GM19397 (cell line): ENCODE measurements at regions not wholly inside any gene's neighbourhood (a gene's known extent, or its start where the extent isn't known, plus 50 kb on each side); places are given as distances from the start of the nearest gene placed in this dataset.

Source experiments
- ATAC-seq: cut with Tn5 transposase; IDR thresholded peaks from one replicate; pipeline ENCODE4 v1.9.1; 2021; ENCODE audit warnings: mild to moderate bottlenecking, moderate library complexity; ENCODE audit not compliant: unreplicated experiment

DNA sequence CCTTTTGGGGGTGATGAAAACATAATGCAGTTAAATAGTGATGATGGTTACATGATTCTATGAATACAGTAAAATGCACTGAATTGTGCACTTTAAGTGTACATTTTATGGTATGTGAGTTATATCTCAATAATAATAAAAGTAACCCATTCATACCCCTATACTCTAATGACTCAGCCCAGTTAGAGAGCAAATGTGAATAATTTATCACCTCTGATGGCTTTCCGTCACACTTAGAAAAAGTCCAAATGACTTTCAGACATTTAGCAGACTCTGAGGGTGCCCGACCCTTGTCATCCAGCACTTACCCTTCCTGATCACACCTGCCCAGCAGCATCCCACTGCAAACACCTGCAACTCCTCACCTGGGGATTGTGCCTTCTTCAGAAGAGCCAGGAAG, 148.1 kb upstream of the MAF start:
- no peak for ATAC-seq

DNA sequence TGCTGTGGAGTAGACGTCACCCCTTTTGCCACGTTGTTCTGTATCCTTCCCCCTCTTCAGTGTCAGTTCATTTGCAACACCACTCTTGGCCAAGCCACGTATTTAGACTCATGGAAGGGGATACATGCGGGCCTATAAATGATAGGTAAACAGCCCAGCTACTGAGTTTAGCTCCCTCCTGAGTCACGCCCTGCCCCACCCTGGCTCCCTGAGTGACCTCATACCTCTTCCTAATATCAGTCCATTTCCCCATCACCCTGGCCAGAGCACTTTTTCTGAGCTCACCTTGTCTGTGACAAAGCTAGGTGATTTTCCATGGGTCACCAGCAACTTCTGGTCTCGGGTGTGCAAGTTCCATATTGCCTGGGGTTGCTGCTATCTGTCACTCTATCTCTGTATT, 147.2 kb upstream of the MAF start:
- ATAC-seq: no peak

DNA sequence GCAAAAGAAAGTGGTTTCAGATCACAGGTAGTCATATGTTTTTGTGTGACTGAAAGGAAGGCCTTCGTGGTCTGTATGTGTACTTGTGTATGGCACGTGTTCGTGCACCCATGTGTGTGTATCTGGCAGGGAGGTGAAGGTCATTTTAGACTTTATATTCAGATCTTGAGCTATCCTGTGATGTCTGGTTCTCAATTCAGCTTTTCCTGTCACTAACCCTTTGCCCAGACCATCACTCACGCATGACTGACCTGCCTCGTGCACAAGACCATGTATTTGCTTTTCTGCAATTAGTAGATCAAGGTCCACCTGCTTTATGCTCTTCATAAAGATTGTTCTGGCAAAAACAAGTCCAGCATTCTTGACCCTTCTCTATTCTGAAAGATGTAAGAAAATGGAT, 139.7 kb upstream of the MAF start:
- ATAC-seq: no peak

DNA sequence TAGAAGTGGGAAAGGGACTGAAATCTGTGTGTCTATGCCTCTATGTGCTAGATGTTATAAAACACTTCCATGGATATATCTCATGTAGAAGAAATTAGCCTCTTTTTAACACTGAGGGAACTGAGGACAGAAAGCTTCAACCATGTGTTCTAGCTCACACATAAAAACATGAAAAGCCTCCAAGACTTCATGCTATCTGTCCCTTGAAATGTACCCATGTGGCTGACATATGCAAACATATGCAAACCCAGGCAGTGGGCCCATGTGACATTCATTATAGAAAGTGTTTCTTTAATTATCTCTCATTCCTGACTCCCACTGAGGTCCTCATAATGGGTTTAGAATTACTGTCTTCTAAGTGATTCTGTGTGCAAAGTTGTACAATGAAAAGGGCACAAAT, 134.7 kb upstream of the MAF start:
- no peak for ATAC-seq

DNA sequence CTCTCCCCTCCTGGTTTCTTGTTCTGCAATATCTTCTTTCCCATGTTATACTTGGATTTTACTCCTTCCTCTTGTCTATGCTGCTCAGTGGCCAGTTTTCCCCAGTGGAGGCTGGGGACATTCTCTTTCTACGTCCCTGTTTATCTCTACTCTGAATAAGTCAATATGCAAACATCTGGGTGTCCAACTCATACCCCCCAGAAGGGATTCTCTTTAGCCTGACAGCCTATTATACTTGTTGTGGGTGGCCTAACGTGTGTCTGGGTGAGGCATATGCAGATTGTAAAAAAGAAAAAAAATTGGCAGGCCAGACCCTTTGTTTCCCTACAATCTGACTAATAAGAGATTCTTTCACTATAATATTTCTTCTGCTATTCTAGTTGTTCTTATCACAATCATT, 134.2 kb upstream of the MAF start:
- ATAC-seq: no peak

DNA sequence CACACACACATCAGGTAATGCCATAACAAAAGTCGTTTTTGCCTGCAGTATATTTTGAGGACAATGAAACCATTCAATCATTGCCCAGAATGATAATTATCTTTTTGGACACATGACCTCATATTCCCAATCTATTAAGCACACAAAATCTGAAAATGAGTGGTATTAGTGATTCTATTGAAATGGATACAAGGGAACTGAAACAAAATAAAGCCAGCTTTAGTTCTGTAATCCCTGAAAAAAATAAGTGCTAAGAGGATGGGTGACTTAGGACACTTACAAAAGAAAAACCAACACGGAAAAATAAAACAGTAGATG, 128.3 kb upstream of the MAF start:
- no peak for ATAC-seq

DNA sequence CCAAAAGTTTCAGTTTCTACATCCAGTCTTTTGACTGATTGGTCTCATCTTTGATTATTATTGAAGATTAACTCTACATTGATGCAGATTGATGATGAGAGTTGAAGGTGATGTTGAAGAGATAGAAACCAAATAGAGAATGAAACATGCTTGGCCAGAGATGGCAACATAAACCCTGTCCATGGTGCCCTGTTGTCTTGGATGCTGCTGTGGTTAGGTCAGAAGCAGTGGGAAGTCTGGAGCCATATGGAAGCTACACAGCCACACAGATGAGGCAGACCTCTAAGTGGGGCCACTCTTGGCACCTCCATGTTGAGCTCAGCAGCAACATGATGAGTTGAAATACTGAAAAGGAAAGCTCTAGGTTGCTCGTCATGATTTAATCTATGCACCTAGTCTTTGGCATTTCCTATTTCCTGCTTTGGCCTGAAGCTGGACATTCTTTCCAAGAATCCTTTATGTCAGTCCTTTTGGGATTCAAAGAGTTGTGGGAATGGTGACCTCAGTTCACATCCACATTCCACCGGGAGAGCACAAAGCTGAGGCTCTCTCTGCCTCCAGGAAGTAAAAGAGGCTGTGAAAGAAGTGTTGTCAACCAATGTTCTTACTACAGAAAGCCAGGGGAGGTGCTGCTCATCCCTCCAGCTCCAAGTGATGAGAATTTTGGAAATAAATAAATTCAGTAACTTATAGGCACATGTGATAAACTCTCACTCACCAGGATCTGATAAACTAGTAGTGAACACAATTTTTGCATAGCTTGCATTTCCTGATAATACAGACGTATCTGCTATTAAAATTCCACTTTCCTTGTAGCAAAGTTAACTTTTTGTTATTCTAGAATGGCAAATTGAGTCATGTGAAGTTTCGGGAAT, 127.7 kb upstream of the MAF start:
- ATAC-seq: no peak

DNA sequence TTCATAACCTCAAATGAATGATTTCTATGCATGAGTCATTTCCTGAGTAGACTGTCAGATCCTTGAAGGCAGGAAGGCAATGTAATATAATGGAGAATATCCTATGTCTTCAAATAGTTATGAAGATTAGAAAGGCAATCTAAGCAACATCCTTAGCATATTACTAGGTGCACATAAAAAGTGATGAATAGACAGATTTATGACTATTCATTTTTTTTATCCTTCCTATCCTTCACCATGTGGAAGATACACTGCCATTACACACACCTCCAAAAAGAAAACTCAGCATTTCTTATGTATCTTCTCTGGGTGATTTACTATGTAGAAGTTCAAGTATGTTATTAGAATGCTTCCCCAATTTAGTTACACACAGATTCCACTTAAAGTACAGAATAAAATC, 126.4 kb upstream of the MAF start:
- ATAC-seq: no peak

DNA sequence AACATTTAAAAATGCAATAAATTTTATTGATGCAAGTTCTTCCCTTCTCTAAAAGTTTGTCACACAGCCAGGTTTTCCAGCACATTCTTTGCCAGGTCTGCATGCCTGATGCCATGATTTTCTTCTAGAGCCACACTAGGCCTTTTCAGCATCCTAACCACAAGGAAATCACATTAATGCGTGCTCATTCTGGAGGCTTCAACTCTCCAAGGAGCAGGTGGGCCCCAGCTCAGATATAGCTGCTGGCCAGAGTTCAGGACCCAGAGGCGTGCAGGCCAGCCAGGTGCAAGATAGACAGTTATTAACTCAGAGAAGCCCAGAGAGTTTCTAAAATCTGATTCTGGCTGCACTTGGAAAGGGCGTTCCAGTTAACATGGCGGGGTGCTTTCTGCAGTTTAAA, 124.5 kb upstream of the MAF start:
- no peak for ATAC-seq

DNA sequence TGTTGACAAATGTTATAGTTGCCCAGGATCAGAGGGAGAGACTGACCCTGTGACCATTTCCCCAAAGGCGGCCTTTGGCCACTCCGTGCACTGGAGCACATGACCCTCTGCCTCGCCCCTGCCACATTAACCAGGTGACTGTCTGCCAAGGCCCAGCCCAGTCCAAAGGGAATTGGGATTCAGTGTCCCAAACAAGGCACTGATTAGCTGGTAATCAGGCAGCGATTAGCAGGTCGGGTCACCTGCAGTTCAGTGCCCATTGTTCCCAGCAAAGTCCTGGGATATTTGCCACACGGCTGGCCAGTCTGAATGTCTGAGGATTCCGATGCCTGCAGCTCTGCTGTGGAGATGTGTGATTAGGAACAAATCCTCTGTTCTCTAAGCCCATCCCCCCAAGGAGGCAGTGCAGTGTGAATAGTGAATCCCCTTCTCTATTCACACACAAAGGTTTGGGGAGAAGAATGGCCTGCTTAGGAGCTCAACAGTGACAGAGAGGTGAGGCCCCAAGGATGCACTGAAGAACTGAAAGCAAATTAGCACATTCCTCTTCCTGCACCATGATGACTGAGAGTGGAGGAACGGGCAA, 123.1 kb upstream of the MAF start:
- no peak for ATAC-seq

DNA sequence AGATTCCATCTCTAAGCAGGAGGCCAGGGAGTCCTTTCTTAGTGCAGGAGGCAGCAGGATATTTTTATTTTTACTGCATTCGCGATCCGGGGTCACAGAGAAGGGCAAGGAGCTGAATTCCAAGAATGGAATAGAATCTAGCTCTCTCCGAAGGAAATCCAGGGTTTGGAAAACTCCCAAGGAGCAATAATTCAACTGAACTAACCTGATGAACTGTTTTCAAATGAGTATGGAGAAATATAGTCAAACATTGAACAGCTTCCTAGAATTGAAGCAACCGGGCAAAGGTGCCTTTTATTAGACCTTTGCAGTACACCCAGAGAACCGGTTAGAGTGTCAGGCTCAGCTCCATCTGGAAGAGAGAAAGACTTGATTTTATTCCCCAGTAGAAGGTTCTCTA, 120.7 kb upstream of the MAF start:
- ATAC-seq: no peak

DNA sequence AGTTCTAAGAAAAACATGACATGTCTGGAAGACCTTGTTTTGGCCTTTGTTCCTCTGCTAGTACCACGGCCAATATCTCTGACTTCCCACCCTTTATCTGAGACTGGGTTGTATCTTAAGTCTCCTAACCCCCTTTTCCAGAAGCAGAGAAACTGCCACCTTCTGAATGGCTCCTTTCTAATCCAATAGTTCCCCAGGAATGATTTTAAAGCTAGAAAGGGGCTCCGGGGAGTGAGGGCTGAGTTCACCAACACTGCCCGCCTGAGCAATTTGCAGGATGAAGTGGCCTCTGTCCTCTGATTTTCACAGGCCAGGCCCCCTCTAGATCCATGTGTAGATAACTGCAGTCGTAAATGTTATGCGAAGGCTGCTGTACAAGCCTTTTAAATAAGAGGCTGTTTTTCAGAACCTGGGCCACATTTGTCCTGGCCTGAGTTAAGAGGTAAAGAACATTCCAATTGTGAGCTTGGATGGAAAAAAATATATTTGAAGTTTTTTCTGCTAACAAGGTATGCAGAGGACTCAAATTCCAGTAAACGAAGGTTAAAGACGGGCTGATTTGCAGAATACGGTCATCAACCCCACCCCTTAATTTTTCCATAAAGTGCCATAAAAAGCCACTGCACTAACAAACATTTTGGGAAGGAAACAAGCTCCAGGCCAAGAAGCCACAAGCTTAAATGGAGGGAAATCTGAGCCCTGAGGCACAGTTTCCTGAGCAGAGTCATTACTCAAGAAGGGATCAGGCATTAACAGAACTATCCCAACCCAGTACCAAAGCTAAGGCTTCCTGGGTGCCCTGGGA, 117.0 kb upstream of the MAF start:
- no peak for ATAC-seq

DNA sequence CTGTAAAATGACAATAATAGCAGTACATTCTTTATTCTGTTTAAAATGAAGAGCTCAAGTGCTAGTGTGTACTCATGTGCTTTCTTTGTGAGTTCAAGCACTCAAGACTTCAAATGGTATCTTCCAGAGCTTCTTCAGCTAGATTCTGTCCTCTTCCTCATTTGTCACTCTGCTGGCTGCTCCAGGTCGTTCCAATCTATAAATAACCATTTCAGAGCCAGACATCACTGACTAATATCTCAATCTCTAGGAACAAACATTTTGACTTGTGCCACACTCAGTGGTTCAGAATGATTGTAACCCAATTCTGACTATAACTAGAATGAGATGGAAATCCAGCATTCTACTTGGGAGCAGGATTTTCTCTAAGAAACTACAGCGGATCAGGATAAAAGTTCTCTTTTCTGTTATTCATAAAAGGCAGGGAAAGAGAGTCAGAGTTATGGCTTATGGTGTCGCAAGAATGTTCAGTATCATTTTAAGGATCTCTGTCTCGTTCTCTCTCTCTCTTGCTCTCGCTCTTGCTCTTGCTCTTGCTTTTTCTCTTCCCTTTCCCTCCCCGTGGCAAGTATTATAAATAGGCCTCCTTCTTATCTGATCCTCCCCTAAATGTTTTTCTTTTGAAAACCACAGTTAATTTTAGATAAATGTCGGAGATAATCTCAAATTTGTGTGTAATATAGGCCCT, 116.3 kb upstream of the MAF start:
- ATAC-seq: no peak

DNA sequence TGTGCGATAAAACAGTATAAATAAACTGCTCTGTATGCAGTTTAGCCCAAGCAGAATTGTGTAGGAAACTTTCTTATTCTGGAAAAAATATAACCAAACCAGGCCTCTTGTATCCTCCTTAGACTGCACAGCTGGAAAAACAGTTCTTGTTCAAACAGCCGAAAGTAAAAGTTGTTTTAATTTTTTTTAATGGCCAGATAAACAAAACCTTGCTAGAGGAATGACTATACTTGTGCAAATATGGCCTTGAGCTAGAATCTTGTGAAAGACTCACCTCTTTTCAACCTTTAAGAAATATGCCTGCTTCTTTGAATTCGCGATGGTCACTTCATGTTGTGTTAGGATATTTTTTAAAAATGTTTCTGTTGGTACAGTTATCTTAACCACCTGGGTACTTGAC, 114.5 kb upstream of the MAF start:
- ATAC-seq: no peak

DNA sequence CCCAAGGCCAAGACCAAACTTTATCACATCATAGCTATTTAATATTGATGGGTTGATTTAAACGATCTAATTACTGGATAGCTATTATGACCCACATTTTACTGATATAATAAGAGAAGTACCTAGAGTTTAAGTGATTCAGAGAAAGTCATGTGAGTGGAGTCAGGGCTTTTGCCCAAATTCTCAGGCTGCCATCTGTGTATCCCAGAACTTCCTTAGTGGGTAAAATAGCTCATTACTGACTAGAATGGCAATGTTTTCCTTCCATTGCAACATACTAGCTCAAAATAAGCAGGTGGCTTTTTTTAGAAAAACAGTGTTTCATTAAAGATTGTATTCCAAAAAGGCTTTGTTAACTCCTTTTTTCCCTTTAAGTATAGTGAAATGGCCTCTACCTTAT, 113.9 kb upstream of the MAF start:
- ATAC-seq: no peak

DNA sequence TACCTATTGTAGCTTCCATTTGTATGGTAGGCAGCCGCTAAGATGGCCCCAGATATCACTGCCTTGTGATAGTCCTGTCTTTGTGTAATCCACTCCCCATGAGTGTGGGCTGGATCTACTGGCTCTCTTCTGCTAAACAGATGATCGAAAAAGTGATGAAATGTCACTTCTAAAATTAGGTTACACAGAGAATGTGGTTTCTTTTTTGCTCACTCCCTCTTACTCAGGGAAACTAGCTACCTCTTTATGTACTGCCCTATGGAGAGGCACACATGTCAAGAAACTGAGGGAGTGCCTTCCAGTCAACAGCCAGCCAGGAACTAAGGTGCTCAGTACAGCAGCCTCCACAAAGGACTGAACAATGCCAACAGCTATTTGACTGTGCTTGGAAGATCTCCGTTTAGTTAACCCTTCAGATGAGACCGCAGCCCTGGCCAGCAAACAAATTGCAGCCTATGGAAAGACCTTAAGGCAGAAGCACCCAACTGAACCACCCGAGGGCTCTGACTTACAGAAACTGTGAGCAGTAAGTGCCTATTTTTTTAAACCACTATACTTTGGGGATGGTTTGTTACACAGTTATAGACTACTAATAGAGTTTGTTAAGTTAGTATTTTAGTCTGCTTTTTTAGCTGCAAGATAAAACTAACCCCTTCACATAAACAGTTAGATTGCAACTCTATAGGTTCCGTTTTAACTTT, 113.2 kb upstream of the MAF start:
- ATAC-seq: no peak

DNA sequence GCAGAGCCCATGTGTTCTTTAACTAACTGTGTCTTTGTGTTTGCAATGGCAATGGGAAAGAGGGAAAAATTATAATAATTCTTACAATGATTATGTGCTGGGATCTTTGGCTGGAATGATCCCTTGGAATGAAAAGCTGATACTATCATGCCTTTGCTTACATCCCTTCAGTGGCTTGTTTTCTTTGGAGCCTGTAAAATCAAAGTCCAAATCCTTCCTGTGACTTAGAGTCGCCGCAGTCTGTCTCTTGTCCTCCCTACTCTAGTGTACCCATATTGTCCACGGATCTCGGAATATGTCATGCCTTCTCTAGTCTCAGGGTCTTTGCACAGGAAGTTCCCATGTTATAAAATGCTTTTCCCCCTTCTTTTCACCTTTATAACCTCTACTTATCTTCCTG, 111.7 kb upstream of the MAF start:
- ATAC-seq: no peak

DNA sequence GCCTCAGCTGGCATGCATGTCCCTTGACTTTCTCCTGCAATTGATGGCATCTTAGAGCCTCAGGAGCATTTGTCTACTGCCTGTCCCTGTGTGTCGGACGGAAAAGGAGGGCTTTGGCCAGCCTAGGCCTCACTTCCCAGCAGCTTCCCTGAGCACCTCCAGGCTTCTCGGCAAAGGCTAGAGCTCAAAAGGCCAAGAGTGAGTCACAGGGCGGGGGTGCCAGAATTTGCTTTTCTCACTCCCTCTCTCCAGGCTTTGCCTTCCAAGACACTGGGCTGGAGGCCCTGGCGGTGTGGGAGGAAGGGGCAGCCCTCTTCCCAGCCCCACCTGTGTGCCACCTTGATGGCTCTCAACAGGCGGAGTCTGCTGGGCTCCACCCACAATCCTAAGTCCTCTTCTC, 107.3 kb upstream of the MAF start:
- no peak for ATAC-seq

DNA sequence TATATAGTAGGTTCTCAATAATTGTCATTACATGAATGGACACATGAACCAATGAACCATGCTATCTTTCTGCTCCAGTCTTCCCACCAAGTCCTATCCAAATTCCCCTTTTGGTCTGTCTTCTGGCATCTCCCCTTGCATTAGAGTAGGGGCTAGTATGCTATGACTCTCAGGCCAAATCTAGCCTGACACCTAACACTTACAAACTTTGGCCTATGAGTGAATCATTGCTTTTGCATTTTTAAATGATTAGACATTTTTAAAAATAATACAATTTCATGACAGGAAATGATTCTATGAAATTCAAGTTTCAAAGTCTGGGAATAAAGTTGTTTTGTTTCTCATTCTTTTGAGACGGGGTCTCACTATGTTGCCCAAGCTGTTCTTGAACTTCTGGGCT, 102.5 kb upstream of the MAF start:
- no peak for ATAC-seq

DNA sequence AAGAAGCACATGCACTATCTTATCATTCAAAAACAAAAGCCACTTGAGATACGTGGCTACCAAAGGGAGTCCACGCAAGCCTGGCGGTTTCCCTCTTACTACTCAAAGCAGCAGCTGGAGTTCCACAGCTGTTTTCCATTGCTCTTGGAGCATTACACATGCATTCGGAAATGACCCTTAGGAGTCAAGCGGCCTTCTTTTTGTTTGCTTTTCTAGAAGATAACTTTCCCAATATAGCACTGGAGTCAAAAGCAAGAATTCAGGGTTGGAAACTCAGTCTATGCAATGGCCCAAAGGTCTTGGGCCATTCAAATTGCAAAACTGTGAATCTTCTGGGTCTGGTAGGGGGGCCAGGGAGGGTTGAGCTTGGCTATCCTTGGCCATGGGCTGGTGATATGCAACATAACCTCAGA, 97.8 kb upstream of the MAF start:
- no peak for ATAC-seq

DNA sequence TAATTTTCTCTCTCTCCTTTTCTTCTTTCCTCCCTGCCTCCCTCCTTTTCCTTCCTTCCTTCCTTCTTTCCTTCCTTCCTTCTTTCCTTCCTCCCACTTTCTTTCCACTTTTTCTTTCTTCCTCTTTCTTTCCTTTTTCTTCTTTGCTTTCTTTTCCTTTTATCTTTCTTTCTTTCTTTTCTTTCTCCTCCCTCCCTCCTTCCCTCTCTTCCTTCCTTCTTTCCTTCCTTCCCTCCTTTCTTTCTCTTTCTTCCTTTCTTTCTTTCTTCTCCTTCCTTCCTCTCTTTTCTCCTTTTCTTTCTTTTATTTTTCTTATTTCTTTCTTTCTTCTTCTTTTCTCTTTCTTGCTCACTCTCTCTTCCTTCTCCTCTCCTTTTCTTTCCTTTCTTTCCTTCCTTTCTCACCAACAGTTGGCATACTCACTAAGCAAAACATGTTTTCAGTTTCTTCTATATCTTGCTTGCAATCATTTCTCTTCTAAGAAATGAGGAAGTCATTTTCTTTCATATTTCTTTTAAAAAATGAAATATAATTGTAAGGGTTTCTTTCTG, 97.1 kb upstream of the MAF start:
- ATAC-seq: no peak
